NCI-H2107 treated with DMSO at 0.1 percent for 48 hours (cell line): ENCODE measurements at regions not wholly inside any gene's neighbourhood (a gene's known extent, or its start where the extent isn't known, plus 50 kb on each side); places are given as distances from the start of the nearest gene placed in this dataset.
"Not testable (repeated sequence)": the region's sequence is repeated elsewhere in the genome, so short reads cannot be mapped to it uniquely, and the experiment has no call there.

Experiments
- DNase-seq: peaks from one replicate; lab custom pipeline; 2025; ENCODE audit not compliant: unreplicated experiment; lab: John Stamatoyannopoulos, UW

GRCh38 chr6:58342287-58342686 is 1024.9 kb downstream of the PRIM2 start:
- DNase-seq = not testable (repeated sequence)

GRCh38 chr6:58347534-58347933 is 1030.1 kb downstream of the PRIM2 start:
- not testable (repeated sequence) for DNase-seq

GRCh38 chr6:58351619-58352018 is 1034.2 kb downstream of the PRIM2 start:
- not testable (repeated sequence) for DNase-seq

- DNase-seq = not testable (repeated sequence)
These were observed 1041.0 kb downstream of the PRIM2 start for GRCh38 chr6:58358452-58358851.

- DNase-seq = not testable (repeated sequence)
These were observed 1048.4 kb downstream of the PRIM2 start for GRCh38 chr6:58365856-58366255.

- not testable (repeated sequence) for DNase-seq
These were observed 1089.2 kb downstream of the PRIM2 start for GRCh38 chr6:58406659-58407058.

- no peak for DNase-seq
These were observed 1101.9 kb downstream of the PRIM2 start for GRCh38 chr6:58419321-58419720.
